ENCODE measurements at regions not wholly inside any gene's neighbourhood (a gene's known extent, or its start where the extent isn't known, plus 50 kb on each side); places are given as distances from the start of the nearest gene placed in this dataset.

DNA sequence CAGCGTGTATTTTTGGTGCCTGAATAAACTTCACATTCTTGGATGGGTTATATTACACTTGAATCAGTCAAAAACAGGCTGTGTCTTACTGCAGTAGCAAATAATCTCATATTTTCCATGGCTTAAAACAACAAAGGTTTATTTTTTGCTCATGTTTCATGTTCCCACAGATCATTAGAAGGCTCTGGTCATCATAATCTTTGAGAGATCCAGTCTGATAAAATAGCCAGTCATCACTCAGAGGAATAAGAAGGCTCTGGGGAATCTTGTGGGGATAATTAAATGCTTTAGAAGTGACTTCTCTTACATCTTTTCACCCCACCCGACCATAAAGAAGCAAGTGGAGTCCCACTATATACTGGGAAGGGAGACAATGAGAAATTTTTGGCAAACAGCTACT lies 417.7 kb downstream of the PSAT1 start:
- no peak for TF ChIP-seq POLR2A (IDR thresholded peaks at IDR 0.05)
- TF ChIP-seq, protein P1, sequence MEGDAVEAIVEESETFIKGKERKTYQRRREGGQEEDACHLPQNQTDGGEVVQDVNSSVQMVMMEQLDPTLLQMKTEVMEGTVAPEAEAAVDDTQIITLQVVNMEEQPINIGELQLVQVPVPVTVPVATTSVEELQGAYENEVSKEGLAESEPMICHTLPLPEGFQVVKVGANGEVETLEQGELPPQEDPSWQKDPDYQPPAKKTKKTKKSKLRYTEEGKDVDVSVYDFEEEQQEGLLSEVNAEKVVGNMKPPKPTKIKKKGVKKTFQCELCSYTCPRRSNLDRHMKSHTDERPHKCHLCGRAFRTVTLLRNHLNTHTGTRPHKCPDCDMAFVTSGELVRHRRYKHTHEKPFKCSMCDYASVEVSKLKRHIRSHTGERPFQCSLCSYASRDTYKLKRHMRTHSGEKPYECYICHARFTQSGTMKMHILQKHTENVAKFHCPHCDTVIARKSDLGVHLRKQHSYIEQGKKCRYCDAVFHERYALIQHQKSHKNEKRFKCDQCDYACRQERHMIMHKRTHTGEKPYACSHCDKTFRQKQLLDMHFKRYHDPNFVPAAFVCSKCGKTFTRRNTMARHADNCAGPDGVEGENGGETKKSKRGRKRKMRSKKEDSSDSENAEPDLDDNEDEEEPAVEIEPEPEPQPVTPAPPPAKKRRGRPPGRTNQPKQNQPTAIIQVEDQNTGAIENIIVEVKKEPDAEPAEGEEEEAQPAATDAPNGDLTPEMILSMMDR (IDR thresholded peaks at IDR 0.05): no peak

All from uterus (tissue), 2 donors.